Lower leg skin (tissue), 3 donors: ENCODE measurements at regions not wholly inside any gene's neighbourhood (a gene's known extent, or its start where the extent isn't known, plus 50 kb on each side); places are given as distances from the start of the nearest gene placed in this dataset.

ENCODE experiments used
- POLR2A ChIP-seq, 2 donors: fragments of 450-650 bp; IDR thresholded peaks; one replicate each; pipeline ENCODE4 v1.6.1; 2016 to 2017; ENCODE audit warnings: antibody characterized with exemption in 2 of 2, mild to moderate bottlenecking in 1 of 2, moderate library complexity in 1 of 2
- TF ChIP-seq, protein P1 (sequence below), 3 donors: fragments of 450-650 bp; IDR thresholded peaks; one replicate each; pipeline ENCODE4 v1.5.1; 2016; ENCODE audit warnings: antibody characterized with exemption in 3 of 3, mild to moderate bottlenecking in 3 of 3, moderate library complexity in 2 of 3

DNA sequence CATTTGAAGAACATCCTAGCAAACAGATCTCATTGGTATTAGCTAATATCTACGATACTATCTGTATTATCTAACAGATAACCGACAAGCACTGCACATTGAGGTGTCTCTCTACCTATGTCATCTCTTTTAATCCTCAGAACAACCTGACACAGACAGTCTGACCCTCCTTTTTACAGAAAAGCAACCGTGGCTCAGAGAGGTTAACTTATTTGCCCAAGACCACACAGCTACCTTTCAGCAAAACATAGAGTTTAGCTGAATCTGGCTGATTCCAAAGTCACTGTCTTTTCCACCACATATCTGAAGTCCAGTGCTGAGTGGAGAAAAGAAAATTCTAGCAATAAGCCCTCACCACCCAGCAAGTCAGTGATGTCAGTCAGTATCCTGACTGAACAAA, 358.7 kb upstream of the JARID2 start:
- TF ChIP-seq, protein P1, sequence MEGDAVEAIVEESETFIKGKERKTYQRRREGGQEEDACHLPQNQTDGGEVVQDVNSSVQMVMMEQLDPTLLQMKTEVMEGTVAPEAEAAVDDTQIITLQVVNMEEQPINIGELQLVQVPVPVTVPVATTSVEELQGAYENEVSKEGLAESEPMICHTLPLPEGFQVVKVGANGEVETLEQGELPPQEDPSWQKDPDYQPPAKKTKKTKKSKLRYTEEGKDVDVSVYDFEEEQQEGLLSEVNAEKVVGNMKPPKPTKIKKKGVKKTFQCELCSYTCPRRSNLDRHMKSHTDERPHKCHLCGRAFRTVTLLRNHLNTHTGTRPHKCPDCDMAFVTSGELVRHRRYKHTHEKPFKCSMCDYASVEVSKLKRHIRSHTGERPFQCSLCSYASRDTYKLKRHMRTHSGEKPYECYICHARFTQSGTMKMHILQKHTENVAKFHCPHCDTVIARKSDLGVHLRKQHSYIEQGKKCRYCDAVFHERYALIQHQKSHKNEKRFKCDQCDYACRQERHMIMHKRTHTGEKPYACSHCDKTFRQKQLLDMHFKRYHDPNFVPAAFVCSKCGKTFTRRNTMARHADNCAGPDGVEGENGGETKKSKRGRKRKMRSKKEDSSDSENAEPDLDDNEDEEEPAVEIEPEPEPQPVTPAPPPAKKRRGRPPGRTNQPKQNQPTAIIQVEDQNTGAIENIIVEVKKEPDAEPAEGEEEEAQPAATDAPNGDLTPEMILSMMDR (IDR thresholded peaks at IDR 0.05) = no peak
- TF ChIP-seq POLR2A (IDR thresholded peaks at IDR 0.05) = no peak
